IgD-negative memory B cell (primary cell): ENCODE measurements at regions not wholly inside any gene's neighbourhood (a gene's known extent, or its start where the extent isn't known, plus 50 kb on each side); places are given as distances from the start of the nearest gene placed in this dataset.

ENCODE experiments used
- H3K27ac Mint-ChIP-seq, 3 donors: one replicate each; pipeline ENCODE4 v1.8.0; 2020 to 2022; ENCODE audit warnings: mild to moderate bottlenecking in 3 of 3, mixed read lengths in 3 of 3, moderate library complexity in 1 of 3
- H3K27me3 Mint-ChIP-seq: one replicate; pipeline ENCODE4 v1.8.0; 2021; ENCODE audit warnings: mixed read lengths
- H3K36me3 Mint-ChIP-seq: one replicate; pipeline ENCODE4 v1.8.0; 2020; ENCODE audit warnings: mild to moderate bottlenecking, mixed read lengths
- H3K4me1 Mint-ChIP-seq, 3 donors: one replicate each; pipeline ENCODE4 v1.8.0; 2020 to 2022; ENCODE audit warnings: mixed read lengths in 3 of 3, mild to moderate bottlenecking in 1 of 3
- H3K4me3 Mint-ChIP-seq, 4 donors: one replicate each; pipeline ENCODE4 v1.8.0; 2020 to 2022; ENCODE audit warnings: mild to moderate bottlenecking in 4 of 4, mixed read lengths in 4 of 4, moderate library complexity in 3 of 4
- H3K9me3 Mint-ChIP-seq, 3 donors: one replicate each; pipeline ENCODE4 v1.8.0; 2020 to 2021; ENCODE audit warnings: mixed read lengths in 3 of 3, mild to moderate bottlenecking in 1 of 3

- Mint-ChIP-seq H3K27me3 (no peaks in the 10 kb centered on the region), H3K9me3 (peaks cover 2 to 17% (median 3%) of the 10 kb centered on the region in 3 donors), H3K27ac (no peak overlapping the region), H3K36me3 (no peaks in the 10 kb centered on the region), H3K4me3 (no peak overlapping the region), H3K4me1 (no peaks in the 10 kb centered on the region)
Measured at GRCh38 chr6:74879234-74879633, 326.6 kb downstream of the COL12A1 start.

- H3K27me3 Mint-ChIP-seq: no peaks in the 10 kb centered on the region
- H3K4me3 Mint-ChIP-seq: no peak overlapping the region
- no peaks in the 10 kb centered on the region for H3K4me1 Mint-ChIP-seq
- no peaks in the 10 kb centered on the region for H3K36me3 Mint-ChIP-seq
- no peak overlapping the region for H3K27ac Mint-ChIP-seq
- H3K9me3 Mint-ChIP-seq: peaks cover 2 to 22% (median 4%) of the 10 kb centered on the region in 3 donors
Measured at GRCh38 chr6:74875193-74875592, 330.7 kb downstream of the COL12A1 start.

DNA sequence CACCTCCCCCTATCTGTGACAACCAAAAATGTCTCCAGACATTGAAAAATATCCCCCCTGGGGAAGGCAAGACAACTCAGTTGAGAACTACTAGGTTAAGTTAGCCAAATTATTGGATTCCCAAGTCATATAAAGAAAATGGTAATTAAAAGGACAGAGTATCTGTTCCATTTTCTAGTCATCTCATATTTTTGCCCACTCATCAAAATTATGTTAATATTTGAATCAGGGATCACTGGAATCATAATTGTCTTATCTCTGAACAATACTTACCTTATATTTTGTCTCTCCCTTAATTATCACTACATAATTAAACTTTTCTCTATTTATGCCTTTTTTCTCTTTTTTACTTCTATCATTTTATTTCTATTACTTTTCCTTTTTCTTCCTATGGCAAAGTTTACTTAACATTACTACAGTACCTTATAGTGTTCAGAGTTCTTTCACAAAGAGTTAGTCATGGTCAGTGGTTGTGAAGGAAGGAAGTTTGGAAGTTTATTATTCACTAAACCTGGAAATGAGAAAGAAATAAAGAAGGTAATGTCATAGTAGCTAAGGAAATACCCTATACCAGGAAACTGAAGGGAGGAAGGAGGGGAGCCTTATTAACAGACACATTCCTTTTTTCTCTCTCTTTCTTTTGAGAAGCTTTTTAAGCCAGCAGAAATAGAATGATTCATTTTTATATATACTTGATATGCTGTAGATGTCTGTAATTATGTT is 332.9 kb downstream of the COL12A1 start:
- no peaks in the 10 kb centered on the region for H3K4me1 Mint-ChIP-seq
- peaks cover 2 to 22% (median 4%) of the 10 kb centered on the region in 3 donors for H3K9me3 Mint-ChIP-seq
- no peaks in the 10 kb centered on the region for H3K27me3 Mint-ChIP-seq
- no peak overlapping the region for H3K27ac Mint-ChIP-seq
- H3K4me3 Mint-ChIP-seq: no peak overlapping the region
- H3K36me3 Mint-ChIP-seq: no peaks in the 10 kb centered on the region

- H3K9me3 Mint-ChIP-seq: peaks cover 2 to 17% (median 4%) of the 10 kb centered on the region in 3 donors
- H3K4me3 Mint-ChIP-seq: no peak overlapping the region
- H3K4me1 Mint-ChIP-seq: no peaks in the 10 kb centered on the region
- H3K36me3 Mint-ChIP-seq: no peaks in the 10 kb centered on the region
- H3K27ac Mint-ChIP-seq: no peak overlapping the region
- no peaks in the 10 kb centered on the region for H3K27me3 Mint-ChIP-seq
Measured at GRCh38 chr6:74871757-74872156, 334.1 kb downstream of the COL12A1 start.

- no peaks in the 10 kb centered on the region for H3K27me3 Mint-ChIP-seq
- no peaks in the 10 kb centered on the region for H3K4me1 Mint-ChIP-seq
- H3K9me3 Mint-ChIP-seq: peaks cover 2 to 13% (median 2%) of the 10 kb centered on the region in 3 donors
- H3K4me3 Mint-ChIP-seq: no peak overlapping the region
- H3K27ac Mint-ChIP-seq: no peak overlapping the region
- no peaks in the 10 kb centered on the region for H3K36me3 Mint-ChIP-seq
Measured at GRCh38 chr6:74870403-74870802, 335.4 kb downstream of the COL12A1 start.

- Mint-ChIP-seq H3K27ac (no peak overlapping the region), H3K9me3 (peaks cover 0 to 14% (median 2%) of the 10 kb centered on the region in 3 donors), H3K27me3 (no peaks in the 10 kb centered on the region), H3K4me3 (no peak overlapping the region), H3K36me3 (no peaks in the 10 kb centered on the region), H3K4me1 (no peaks in the 10 kb centered on the region)
Measured at GRCh38 chr6:74867291-74867690, 338.6 kb downstream of the COL12A1 start.

- H3K9me3 Mint-ChIP-seq: peaks cover 0 to 5% (median 0%) of the 10 kb centered on the region in 3 donors
- no peaks in the 10 kb centered on the region for H3K4me1 Mint-ChIP-seq
- H3K36me3 Mint-ChIP-seq: no peaks in the 10 kb centered on the region
- no peak overlapping the region for H3K27ac Mint-ChIP-seq
- no peaks in the 10 kb centered on the region for H3K27me3 Mint-ChIP-seq
- no peak overlapping the region for H3K4me3 Mint-ChIP-seq
Measured at GRCh38 chr6:74863968-74864367, 341.9 kb downstream of the COL12A1 start.

DNA sequence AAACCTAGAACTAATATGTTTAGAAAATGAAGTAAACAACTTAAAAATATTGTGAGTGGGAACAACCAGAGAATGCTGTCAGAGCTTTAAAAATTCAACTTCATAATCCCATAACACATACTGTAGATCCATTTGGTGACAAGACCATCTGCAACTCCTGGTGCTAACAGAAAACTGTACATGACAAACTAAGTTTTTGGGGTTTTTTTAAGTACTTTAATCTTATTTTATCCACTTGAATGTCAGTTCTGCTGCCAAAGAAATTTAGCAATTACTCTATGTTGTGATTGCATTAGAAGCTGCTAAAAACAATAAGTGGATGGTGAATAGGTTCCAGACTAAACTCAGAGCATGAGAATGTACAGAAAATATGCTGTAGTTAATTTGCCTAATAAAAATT is 345.4 kb downstream of the COL12A1 start:
- Mint-ChIP-seq H3K9me3 (peaks cover 0 to 9% (median 2%) of the 10 kb centered on the region in 3 donors), H3K27me3 (no peaks in the 10 kb centered on the region), H3K4me3 (no peak overlapping the region), H3K36me3 (no peaks in the 10 kb centered on the region), H3K4me1 (no peaks in the 10 kb centered on the region), H3K27ac (no peak overlapping the region)

- Mint-ChIP-seq H3K27me3 (no peaks in the 10 kb centered on the region), H3K4me1 (no peaks in the 10 kb centered on the region)
Measured at GRCh38 chr6:74857157-74857556, 348.7 kb downstream of the COL12A1 start.

DNA sequence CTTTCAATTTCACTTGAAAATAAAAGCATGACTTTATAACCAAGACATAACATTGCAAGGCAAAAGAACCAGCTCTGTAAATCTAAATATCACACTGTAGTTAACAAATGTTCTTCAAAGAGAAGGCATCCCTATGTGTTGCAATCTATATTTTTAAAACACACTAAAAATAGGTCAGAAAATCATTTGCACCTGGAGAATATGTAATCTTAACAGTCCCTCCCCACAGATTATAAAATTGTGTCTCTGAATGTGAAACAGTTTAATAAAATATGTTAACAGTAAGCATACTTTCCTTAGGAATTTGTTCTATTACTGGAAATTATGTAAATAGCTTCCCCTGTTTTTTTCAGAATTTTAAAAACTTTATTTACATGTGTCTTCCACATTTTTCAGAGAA is 351.9 kb downstream of the COL12A1 start:
- H3K27ac Mint-ChIP-seq: no peak overlapping the region
- H3K4me1 Mint-ChIP-seq: no peaks in the 10 kb centered on the region
- H3K36me3 Mint-ChIP-seq: no peaks in the 10 kb centered on the region
- H3K4me3 Mint-ChIP-seq: no peak overlapping the region
- H3K9me3 Mint-ChIP-seq: peaks cover 0 to 6% (median 4%) of the 10 kb centered on the region in 3 donors
- no peaks in the 10 kb centered on the region for H3K27me3 Mint-ChIP-seq

More at GRCh38 chr6:74857157-74857556, 348.7 kb downstream of the COL12A1 start:
- Mint-ChIP-seq H3K9me3 (peaks cover 0 to 4% (median 2%) of the 10 kb centered on the region in 3 donors), H3K36me3 (no peaks in the 10 kb centered on the region), H3K4me3 (no peak overlapping the region), H3K27ac (no peak overlapping the region)

GRCh38 chr6:74851596-74851995 is 354.3 kb downstream of the COL12A1 start:
- Mint-ChIP-seq H3K27me3 (no peaks in the 10 kb centered on the region), H3K4me3 (no peak overlapping the region), H3K4me1 (no peaks in the 10 kb centered on the region), H3K9me3 (peaks cover 0 to 7% (median 3%) of the 10 kb centered on the region in 3 donors), H3K27ac (no peak overlapping the region), H3K36me3 (no peaks in the 10 kb centered on the region)

DNA sequence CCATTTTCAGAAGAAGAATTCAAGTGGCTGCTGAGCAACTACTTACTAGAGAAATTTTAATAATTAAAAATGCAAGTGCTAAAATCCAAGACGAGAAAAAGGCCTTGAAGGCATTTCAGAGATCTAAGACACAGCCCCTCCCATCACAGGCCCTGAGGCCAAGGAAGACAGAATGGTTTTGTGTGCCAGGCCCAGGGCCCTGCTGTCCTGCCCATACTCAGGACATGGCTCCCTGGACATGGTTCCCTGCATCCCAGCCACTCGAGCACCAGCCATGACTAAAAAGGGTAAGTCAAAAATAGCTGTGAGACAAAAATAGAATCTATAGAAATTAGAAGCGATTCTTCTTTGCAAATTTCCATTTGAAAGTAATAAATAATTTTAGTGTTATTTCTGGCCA is 364.9 kb downstream of the COL12A1 start:
- H3K27ac Mint-ChIP-seq: no peak overlapping the region
- H3K27me3 Mint-ChIP-seq: no peaks in the 10 kb centered on the region
- H3K36me3 Mint-ChIP-seq: no peaks in the 10 kb centered on the region
- H3K9me3 Mint-ChIP-seq: peaks cover 0 to 12% (median 0%) of the 10 kb centered on the region in 3 donors
- H3K4me1 Mint-ChIP-seq: no peaks in the 10 kb centered on the region
- no peak overlapping the region for H3K4me3 Mint-ChIP-seq

GRCh38 chr6:74834967-74835366 is 370.9 kb downstream of the COL12A1 start:
- H3K4me1 Mint-ChIP-seq: no peaks in the 10 kb centered on the region
- H3K27ac Mint-ChIP-seq: no peak overlapping the region
- H3K27me3 Mint-ChIP-seq: no peaks in the 10 kb centered on the region
- H3K9me3 Mint-ChIP-seq: peaks cover 0 to 8% (median 0%) of the 10 kb centered on the region in 3 donors
- H3K4me3 Mint-ChIP-seq: no peak overlapping the region
- H3K36me3 Mint-ChIP-seq: no peaks in the 10 kb centered on the region

GRCh38 chr6:74826263-74826662 is 379.6 kb downstream of the COL12A1 start:
- H3K4me1 Mint-ChIP-seq: no peaks in the 10 kb centered on the region
- H3K36me3 Mint-ChIP-seq: no peaks in the 10 kb centered on the region
- H3K9me3 Mint-ChIP-seq: peaks cover 0 to 8% (median 4%) of the 10 kb centered on the region in 3 donors
- H3K27me3 Mint-ChIP-seq: no peaks in the 10 kb centered on the region
- H3K27ac Mint-ChIP-seq: no peak overlapping the region
- H3K4me3 Mint-ChIP-seq: no peak overlapping the region

- H3K4me1 Mint-ChIP-seq: no peaks in the 10 kb centered on the region
- peaks cover 5 to 13% (median 8%) of the 10 kb centered on the region in 3 donors for H3K9me3 Mint-ChIP-seq
- H3K36me3 Mint-ChIP-seq: no peaks in the 10 kb centered on the region
- H3K27ac Mint-ChIP-seq: no peak overlapping the region
- H3K4me3 Mint-ChIP-seq: no peak overlapping the region
- no peaks in the 10 kb centered on the region for H3K27me3 Mint-ChIP-seq
Measured at GRCh38 chr6:74814440-74814839, 391.4 kb downstream of the COL12A1 start.

DNA sequence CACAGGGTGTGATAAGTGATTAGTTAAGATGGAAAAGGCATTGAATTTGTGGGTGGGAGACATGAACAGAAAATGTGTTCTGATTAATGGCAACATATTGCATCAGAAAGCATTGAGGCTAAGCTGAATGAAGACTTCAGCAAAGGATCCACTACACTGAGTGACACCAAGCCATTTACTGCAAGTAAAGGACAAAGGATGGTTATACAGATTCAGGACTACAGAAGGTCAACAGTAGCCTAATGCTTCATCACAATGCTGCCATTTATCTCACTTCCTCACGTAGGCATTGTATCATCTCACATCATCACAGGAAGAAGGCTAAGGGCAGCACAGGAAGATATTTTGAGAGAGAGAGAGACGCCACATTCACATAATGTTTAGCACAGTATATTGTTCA is 398.2 kb downstream of the COL12A1 start:
- no peaks in the 10 kb centered on the region for H3K27me3 Mint-ChIP-seq
- H3K27ac Mint-ChIP-seq: no peak overlapping the region
- H3K4me3 Mint-ChIP-seq: no peak overlapping the region
- H3K4me1 Mint-ChIP-seq: no peaks in the 10 kb centered on the region
- no peaks in the 10 kb centered on the region for H3K36me3 Mint-ChIP-seq
- peaks cover 2 to 5% (median 3%) of the 10 kb centered on the region in 3 donors for H3K9me3 Mint-ChIP-seq
